ENCODE measurements at regions not wholly inside any gene's neighbourhood (a gene's known extent, or its start where the extent isn't known, plus 50 kb on each side); places are given as distances from the start of the nearest gene placed in this dataset.

GRCh38 chr3:30142946-30143345 is 463.5 kb upstream of the TGFBR2 start:
- TF ChIP-seq CTCF (IDR thresholded peaks at IDR 0.05; ENCODE audit: insufficient read depth, low read length, poor library complexity, severe bottlenecking) = no peak
- TF ChIP-seq EZH2phosphoT487 (conservative IDR thresholded peaks at IDR 0.05; ENCODE audit: low read length) = no peak

All from SU-DHL-6 (cell line).